DOHH2 (cell line): ENCODE measurements at regions not wholly inside any gene's neighbourhood (a gene's known extent, or its start where the extent isn't known, plus 50 kb on each side); places are given as distances from the start of the nearest gene placed in this dataset.

Experiments
- H3F3A ChIP-seq: fragments of 200-600 bp; sonication (generic), shearing (Covaris generic); 2 replicates; pipeline ENCODE4 v1.6.0; 2016; ENCODE audit warnings: antibody characterized with exemption, mild to moderate bottlenecking; ENCODE audit not compliant: control insufficient read depth, insufficient read depth
- H3K27ac ChIP-seq: fragments of 200-600 bp; sonication (generic); 2 replicates; pipeline ENCODE4 v1.5.1; 2014; ENCODE audit warnings: low read depth, mild to moderate bottlenecking, low read length, moderate library complexity
- H3K27me3 ChIP-seq: fragments of 200-600 bp; sonication (generic); 2 replicates; pipeline ENCODE4 v1.6.1; 2014; ENCODE audit warnings: mild to moderate bottlenecking, low read length, mixed read lengths; ENCODE audit not compliant: control insufficient read depth
- H3K36me3 ChIP-seq: fragments of 200-600 bp; sonication (generic); 2 replicates; pipeline ENCODE4 v1.6.1; 2014; ENCODE audit warnings: mild to moderate bottlenecking, low read length, moderate library complexity, mixed read lengths; ENCODE audit not compliant: control insufficient read depth
- H3K4me1 ChIP-seq: fragments of 200-600 bp; sonication (generic); 2 replicates; pipeline ENCODE4 v1.6.1; 2014; ENCODE audit warnings: mild to moderate bottlenecking, low read length, mixed read lengths; ENCODE audit not compliant: control insufficient read depth
- H3K4me2 ChIP-seq: fragments of 200-600 bp; sonication (generic); 2 replicates; pipeline ENCODE4 v1.6.0; 2014; ENCODE audit warnings: mild to moderate bottlenecking, low read length, moderate library complexity
- H3K4me3 ChIP-seq: fragments of 200-600 bp; sonication (generic); 2 replicates; pipeline ENCODE4 v1.5.1; 2014; ENCODE audit warnings: mild to moderate bottlenecking, low read length, mixed read lengths
- H3K79me2 ChIP-seq: fragments of 200-600 bp; sonication (generic); 2 replicates; pipeline ENCODE4 v1.6.1; 2014; ENCODE audit warnings: mild to moderate bottlenecking, low read length, mixed read lengths; ENCODE audit not compliant: control insufficient read depth
- H3K9me2 ChIP-seq: fragments of 200-600 bp; sonication (generic); replicated peaks from 2 replicates; pipeline ENCODE4 v1.6.1; 2014; ENCODE audit warnings: mild to moderate bottlenecking, low read length, mixed read lengths; ENCODE audit not compliant: control insufficient read depth
- H3K9me3 ChIP-seq: fragments of 200-600 bp; sonication (generic); 2 replicates; pipeline ENCODE4 v1.6.1; 2014; ENCODE audit warnings: antibody characterized with exemption, low read length, mixed read lengths; ENCODE audit not compliant: control insufficient read depth, insufficient read depth
- H4K20me1 ChIP-seq: fragments of 200-600 bp; sonication (generic); 2 replicates; pipeline ENCODE4 v1.6.0; 2014; ENCODE audit warnings: low read depth, mild to moderate bottlenecking, antibody characterized with exemption, low read length, moderate library complexity; ENCODE audit not compliant: control insufficient read depth, insufficient read depth
- EZH2phosphoT487 ChIP-seq: fragments of 200-600 bp; sonication (generic); IDR thresholded peaks from 2 replicates; pipeline ENCODE4 v1.6.1; 2017; ENCODE audit warnings: borderline replicate concordance, mild to moderate bottlenecking, antibody characterized with exemption, low read length, moderate library complexity, mixed read lengths
- TF ChIP-seq, protein P1 (sequence below): fragments of 200-600 bp; sonication (generic); IDR thresholded peaks from one replicate; pipeline ENCODE4 v1.5.1; 2014; ENCODE audit warnings: antibody characterized with exemption, mild to moderate bottlenecking, low read depth, low read length; ENCODE audit not compliant: poor library complexity, severe bottlenecking

DNA sequence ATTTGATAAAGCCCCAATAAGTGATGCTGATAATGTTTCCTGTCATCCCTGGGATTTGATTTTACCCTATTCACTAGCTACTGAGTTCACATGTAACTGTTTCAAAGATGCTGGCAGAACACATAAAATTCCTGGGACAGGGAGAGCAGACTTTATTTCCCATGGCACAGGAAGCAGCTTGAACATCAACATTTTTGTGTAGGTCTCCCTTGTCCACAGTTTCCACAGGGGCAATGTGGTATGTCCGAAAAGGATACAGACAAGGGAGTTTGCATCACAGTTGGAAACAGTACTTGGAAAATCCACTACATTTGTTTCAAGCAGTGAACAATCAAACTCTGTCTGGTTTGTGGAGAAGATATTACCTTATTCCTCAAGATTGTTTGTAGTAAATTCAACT is 129.2 kb upstream of the KLHL4 start:
- Histone ChIP-seq H4K20me1 (no peaks in the 10 kb centered on the region), H3K27me3 (no peaks in the 10 kb centered on the region), H3K9me2 (no peaks in the 10 kb centered on the region), H3K4me2 (no peak overlapping the region), H3K9me3 (no peaks in the 10 kb centered on the region), H3K4me3 (no peak overlapping the region), H3K4me1 (no peaks in the 10 kb centered on the region), H3K36me3 (no peaks in the 10 kb centered on the region), H3K27ac (no peak overlapping the region), H3F3A (no peaks in the 10 kb centered on the region), H3K79me2 (no peaks in the 10 kb centered on the region)
- TF ChIP-seq, protein P1, sequence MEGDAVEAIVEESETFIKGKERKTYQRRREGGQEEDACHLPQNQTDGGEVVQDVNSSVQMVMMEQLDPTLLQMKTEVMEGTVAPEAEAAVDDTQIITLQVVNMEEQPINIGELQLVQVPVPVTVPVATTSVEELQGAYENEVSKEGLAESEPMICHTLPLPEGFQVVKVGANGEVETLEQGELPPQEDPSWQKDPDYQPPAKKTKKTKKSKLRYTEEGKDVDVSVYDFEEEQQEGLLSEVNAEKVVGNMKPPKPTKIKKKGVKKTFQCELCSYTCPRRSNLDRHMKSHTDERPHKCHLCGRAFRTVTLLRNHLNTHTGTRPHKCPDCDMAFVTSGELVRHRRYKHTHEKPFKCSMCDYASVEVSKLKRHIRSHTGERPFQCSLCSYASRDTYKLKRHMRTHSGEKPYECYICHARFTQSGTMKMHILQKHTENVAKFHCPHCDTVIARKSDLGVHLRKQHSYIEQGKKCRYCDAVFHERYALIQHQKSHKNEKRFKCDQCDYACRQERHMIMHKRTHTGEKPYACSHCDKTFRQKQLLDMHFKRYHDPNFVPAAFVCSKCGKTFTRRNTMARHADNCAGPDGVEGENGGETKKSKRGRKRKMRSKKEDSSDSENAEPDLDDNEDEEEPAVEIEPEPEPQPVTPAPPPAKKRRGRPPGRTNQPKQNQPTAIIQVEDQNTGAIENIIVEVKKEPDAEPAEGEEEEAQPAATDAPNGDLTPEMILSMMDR: no peak
- TF ChIP-seq EZH2phosphoT487: no peak

DNA sequence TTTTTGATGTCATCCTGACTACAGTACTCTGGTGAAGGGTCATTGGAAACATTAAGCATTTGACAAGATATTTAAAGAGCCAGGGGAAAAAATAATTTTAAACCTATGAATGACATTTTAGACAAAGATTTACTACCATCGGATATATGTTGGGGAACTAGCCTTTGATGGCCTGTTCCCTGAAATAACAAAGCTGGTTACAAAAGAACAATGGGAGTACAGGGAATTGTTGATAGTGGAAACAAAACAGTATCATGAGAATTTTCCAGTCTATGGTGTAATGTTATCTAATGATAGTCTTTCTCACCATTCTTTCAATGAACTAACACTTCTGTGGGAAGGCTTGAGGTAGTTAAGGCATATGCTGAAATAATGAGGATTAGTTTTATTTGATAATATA is 125.9 kb upstream of the KLHL4 start:
- no peaks in the 10 kb centered on the region for H3K27me3 ChIP-seq
- H3K79me2 ChIP-seq: no peaks in the 10 kb centered on the region
- H3K4me1 ChIP-seq: no peaks in the 10 kb centered on the region
- H3K9me2 ChIP-seq: no peaks in the 10 kb centered on the region
- no peak overlapping the region for H3K4me2 ChIP-seq
- no peaks in the 10 kb centered on the region for H3K36me3 ChIP-seq
- H3K9me3 ChIP-seq: no peaks in the 10 kb centered on the region
- no peaks in the 10 kb centered on the region for H3F3A ChIP-seq
- H3K4me3 ChIP-seq: no peak overlapping the region
- H3K27ac ChIP-seq: no peak overlapping the region
- no peaks in the 10 kb centered on the region for H4K20me1 ChIP-seq
- no peak for TF ChIP-seq EZH2phosphoT487

DNA sequence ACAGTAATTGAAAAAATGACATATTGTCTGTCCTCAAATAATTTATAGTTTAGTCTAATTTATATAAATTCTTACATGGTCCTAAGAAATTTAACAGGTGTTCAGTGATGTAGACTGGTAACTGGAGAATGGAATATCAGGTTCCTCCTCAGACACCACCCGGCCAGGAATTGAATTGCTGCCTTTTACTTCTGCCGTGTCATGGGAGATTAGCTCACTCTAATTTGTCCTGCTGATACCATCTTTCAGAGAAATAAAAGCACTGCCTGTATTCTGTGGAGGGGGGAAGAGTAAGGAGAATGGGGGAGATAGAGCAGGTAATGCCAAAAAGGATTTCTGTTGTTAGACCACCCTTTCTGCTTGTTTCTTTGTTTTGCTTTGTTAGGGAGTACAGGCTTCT is 125.2 kb upstream of the KLHL4 start:
- Histone ChIP-seq H3K4me3 (no peak overlapping the region), H3K79me2 (no peaks in the 10 kb centered on the region), H4K20me1 (no peaks in the 10 kb centered on the region), H3K4me2 (no peak overlapping the region), H3K4me1 (no peaks in the 10 kb centered on the region), H3F3A (no peaks in the 10 kb centered on the region), H3K9me2 (no peaks in the 10 kb centered on the region), H3K27ac (no peak overlapping the region), H3K36me3 (no peaks in the 10 kb centered on the region), H3K9me3 (no peaks in the 10 kb centered on the region), H3K27me3 (no peaks in the 10 kb centered on the region)
- TF ChIP-seq EZH2phosphoT487: no peak
- TF ChIP-seq, protein P1: no peak

DNA sequence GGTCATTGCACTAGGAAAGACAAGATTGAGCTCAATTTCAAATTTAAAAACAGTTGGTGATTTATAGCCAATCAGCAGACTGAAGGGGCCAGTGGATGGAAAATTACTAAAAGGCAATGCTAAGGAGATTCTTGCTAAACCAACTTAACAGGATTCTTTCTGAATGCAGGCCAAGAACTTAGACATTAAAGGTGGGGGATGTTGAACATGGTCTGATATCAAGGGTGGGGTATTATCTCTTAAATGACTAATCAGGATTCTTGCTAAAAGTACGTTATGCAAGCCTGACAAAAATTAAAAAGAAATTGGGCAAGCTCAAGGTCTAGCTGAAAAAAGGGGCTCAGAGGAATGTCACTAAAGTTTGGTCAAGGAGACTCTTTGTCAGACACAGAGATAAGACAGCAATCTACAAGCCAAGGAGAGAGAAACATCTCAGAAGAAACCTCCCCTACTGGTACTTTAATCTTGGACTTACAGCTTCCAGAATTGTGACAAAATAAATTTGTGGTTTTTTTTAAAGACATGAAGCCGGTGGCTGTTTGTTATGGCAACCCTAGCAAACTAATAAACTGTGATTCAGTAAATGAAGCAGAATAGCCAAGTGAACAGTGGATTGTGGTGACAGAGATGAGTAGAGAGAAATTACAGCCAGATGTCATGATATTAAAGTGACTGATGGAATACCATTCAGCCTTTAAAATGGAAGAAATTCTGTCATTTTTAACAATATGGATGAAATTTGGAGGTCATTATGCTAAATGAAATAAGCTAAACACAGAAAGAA is 120.3 kb upstream of the KLHL4 start:
- Histone ChIP-seq H3K9me2 (no peaks in the 10 kb centered on the region), H3K9me3 (no peaks in the 10 kb centered on the region), H3K4me2 (no peak overlapping the region), H3F3A (no peaks in the 10 kb centered on the region), H3K79me2 (no peaks in the 10 kb centered on the region), H3K4me1 (no peaks in the 10 kb centered on the region), H3K4me3 (no peak overlapping the region), H3K27me3 (no peaks in the 10 kb centered on the region), H4K20me1 (no peaks in the 10 kb centered on the region), H3K27ac (no peak overlapping the region), H3K36me3 (no peaks in the 10 kb centered on the region)
- TF ChIP-seq, protein P1: no peak
- no peak for TF ChIP-seq EZH2phosphoT487
